Calu3 (cell line): ENCODE measurements at regions not wholly inside any gene's neighbourhood (a gene's known extent, or its start where the extent isn't known, plus 50 kb on each side); places are given as distances from the start of the nearest gene placed in this dataset.
"Not testable (repeated sequence)": the region's sequence is repeated elsewhere in the genome, so short reads cannot be mapped to it uniquely, and the experiment has no call there.

ENCODE experiments used
- BruUV-seq: library from RNA; stranded (reverse); fragments of 400-500 nt; replicated peaks from 2 replicates; lab custom pipeline; 2021; lab: Mats Ljungman, UMichigan
- CTCF ChIA-PET: fragments of 300-600 bp; sonication (Branson Sonifier 250); formaldehyde crosslinking; loops from one replicate; lab custom pipeline; 2022; ENCODE audit warnings: antibody characterized with exemption; lab: Charles Lee
- DNase-seq: peaks from one replicate; pipeline ENCODE4 v3.0.0; 2022
- H3K27ac Mint-ChIP-seq: one replicate; pipeline ENCODE4 v1.8.0; 2022; ENCODE audit warnings: mixed read lengths; ENCODE audit not compliant: unreplicated experiment
- H3K27me3 Mint-ChIP-seq: one replicate; pipeline ENCODE4 v1.8.0; 2022; ENCODE audit warnings: mixed read lengths; ENCODE audit not compliant: unreplicated experiment
- H3K36me3 Mint-ChIP-seq: one replicate; pipeline ENCODE4 v1.8.0; 2022; ENCODE audit warnings: mild to moderate bottlenecking, moderate library complexity, mixed read lengths; ENCODE audit not compliant: insufficient read depth, unreplicated experiment
- H3K4me1 Mint-ChIP-seq: one replicate; pipeline ENCODE4 v1.8.0; 2022; ENCODE audit warnings: mild to moderate bottlenecking, low read depth, mixed read lengths; ENCODE audit not compliant: unreplicated experiment
- H3K4me3 Mint-ChIP-seq: one replicate; pipeline ENCODE4 v1.8.0; 2022; ENCODE audit warnings: mild to moderate bottlenecking, low read depth, moderate library complexity, mixed read lengths; ENCODE audit not compliant: unreplicated experiment
- H3K9me3 Mint-ChIP-seq: one replicate; pipeline ENCODE4 v1.8.0; 2022; ENCODE audit warnings: low read depth, mixed read lengths; ENCODE audit not compliant: unreplicated experiment
- CTCF ChIP-seq: fragments of 200-600 bp; IDR thresholded peaks from one replicate; pipeline ENCODE4 v1.8.0; 2022; ENCODE audit warnings: antibody characterized with exemption; ENCODE audit not compliant: unreplicated experiment
- intact Hi-C: fragments of 100-400 bp; cut with micrococcal nuclease; formaldehyde crosslinking; loops from one replicate; pipeline ENCODE4 v1.10.0; 2022; ENCODE audit not compliant: unreplicated experiment

GRCh38 chr14:27668531-27668930, 1070.7 kb upstream of the NOVA1 start:
- no TSS peak for BruUV-seq
- no peak for TF ChIP-seq CTCF
- H3K9me3 Mint-ChIP-seq, result peaks cover 7% of the 10 kb centered on the region
- no peak overlapping the region for H3K4me3 Mint-ChIP-seq
- H3K4me1 Mint-ChIP-seq, result no peaks in the 10 kb centered on the region
- intact Hi-C loops, result no loop called here
- no peak overlapping the region for H3K27ac Mint-ChIP-seq
- no peak for DNase-seq
- H3K36me3 Mint-ChIP-seq, result no peaks in the 10 kb centered on the region
- CTCF ChIA-PET, result no interaction called here
- H3K27me3 Mint-ChIP-seq, result no peaks in the 10 kb centered on the region

GRCh38 chr14:27672047-27672446, 1074.2 kb upstream of the NOVA1 start:
- no peak overlapping the region for H3K4me3 Mint-ChIP-seq
- peaks cover 5% of the 10 kb centered on the region for H3K9me3 Mint-ChIP-seq
- BruUV-seq, result no TSS peak
- no peaks in the 10 kb centered on the region for H3K4me1 Mint-ChIP-seq
- TF ChIP-seq CTCF, result no peak
- no peaks in the 10 kb centered on the region for H3K36me3 Mint-ChIP-seq
- intact Hi-C loops, result no loop called here
- DNase-seq, result no peak
- no peak overlapping the region for H3K27ac Mint-ChIP-seq
- no peaks in the 10 kb centered on the region for H3K27me3 Mint-ChIP-seq
- CTCF ChIA-PET, result no interaction called here

GRCh38 chr14:27672811-27673737, 1075.2 kb upstream of the NOVA1 start:
- intact Hi-C loops, CTCF ChIA-PET, BruUV-seq, H3K4me3 Mint-ChIP-seq, H3K27me3 Mint-ChIP-seq, H3K36me3 Mint-ChIP-seq, H3K4me1 Mint-ChIP-seq, DNase-seq, H3K27ac Mint-ChIP-seq, H3K9me3 Mint-ChIP-seq: not testable (repeated sequence)

GRCh38 chr14:27686137-27686536, 1080.5 kb upstream of the FOXG1 start:
- H3K9me3 Mint-ChIP-seq, result no peaks in the 10 kb centered on the region
- BruUV-seq, result no TSS peak

More at GRCh38 chr14:27686137-27686536, 1080.5 kb upstream of the FOXG1 start:
- no peaks in the 10 kb centered on the region for H3K27me3 Mint-ChIP-seq
- H3K36me3 Mint-ChIP-seq, result no peaks in the 10 kb centered on the region
- no peak for DNase-seq
- H3K4me3 Mint-ChIP-seq, result no peak overlapping the region
- intact Hi-C loops, result no loop called here
- no peak overlapping the region for H3K27ac Mint-ChIP-seq
- no peak for TF ChIP-seq CTCF
- CTCF ChIA-PET, result no interaction called here
- peaks cover 7% of the 10 kb centered on the region for H3K4me1 Mint-ChIP-seq
